ENCODE measurements at regions not wholly inside any gene's neighbourhood (a gene's known extent, or its start where the extent isn't known, plus 50 kb on each side); places are given as distances from the start of the nearest gene placed in this dataset.

DNA sequence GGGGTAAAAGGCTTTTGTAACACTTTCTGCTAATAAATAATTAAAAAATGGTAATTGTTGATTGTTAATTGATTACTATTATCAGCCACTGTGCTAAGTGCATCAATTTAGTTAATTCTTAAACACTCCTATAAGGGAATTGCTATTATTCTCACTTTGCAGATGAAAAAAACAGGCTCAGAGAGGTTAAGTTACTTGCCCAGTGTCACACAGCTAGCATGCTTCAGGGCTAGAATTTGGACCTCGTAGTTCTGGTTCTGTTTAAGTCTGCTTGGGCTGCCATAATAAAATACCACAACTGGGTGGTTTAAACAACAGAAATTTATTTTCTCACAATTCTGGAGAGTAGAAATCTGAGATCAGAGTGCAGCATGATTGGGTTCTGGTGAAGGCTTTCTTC is 164.8 kb upstream of the TBX18 start:
- no peak overlapping the region for H3K4me3 Mint-ChIP-seq (ENCODE audit: unreplicated experiment)
- no peaks in the 10 kb centered on the region for H3K4me1 Mint-ChIP-seq (ENCODE audit: low read depth, unreplicated experiment)
- Histone ChIP-seq H3K4me1 (no peaks in the 10 kb centered on the region), H3K27me3 (replicated peaks; ENCODE audit: control insufficient read depth, insufficient read depth, low read length) (no peaks in the 10 kb centered on the region), H3K9me3 (no peaks in the 10 kb centered on the region), H3K4me3 (ENCODE audit: low read depth, low read length) (no peak overlapping the region), H3K36me3 (ENCODE audit: control insufficient read depth, insufficient read depth, low read length) (no peaks in the 10 kb centered on the region)
- ChIA-PET POLR2A (no interaction called here), CTCF (no interaction called here)
- intact Hi-C loops (cut with micrococcal nuclease; ENCODE audit: unreplicated experiment), result no loop called here
- H3K27ac Mint-ChIP-seq (ENCODE audit: unreplicated experiment), result no peak overlapping the region
- no peak for DNase-seq
- H3K9me3 Mint-ChIP-seq (ENCODE audit: unreplicated experiment), result no peaks in the 10 kb centered on the region
- no TSS peak for BruUV-seq (replicated peaks)
- H3K27me3 Mint-ChIP-seq (ENCODE audit: insufficient read depth, unreplicated experiment), result peaks cover 4% of the 10 kb centered on the region
- no peaks in the 10 kb centered on the region for H3K36me3 Mint-ChIP-seq (ENCODE audit: insufficient read depth, unreplicated experiment)
- TF ChIP-seq, protein P1, sequence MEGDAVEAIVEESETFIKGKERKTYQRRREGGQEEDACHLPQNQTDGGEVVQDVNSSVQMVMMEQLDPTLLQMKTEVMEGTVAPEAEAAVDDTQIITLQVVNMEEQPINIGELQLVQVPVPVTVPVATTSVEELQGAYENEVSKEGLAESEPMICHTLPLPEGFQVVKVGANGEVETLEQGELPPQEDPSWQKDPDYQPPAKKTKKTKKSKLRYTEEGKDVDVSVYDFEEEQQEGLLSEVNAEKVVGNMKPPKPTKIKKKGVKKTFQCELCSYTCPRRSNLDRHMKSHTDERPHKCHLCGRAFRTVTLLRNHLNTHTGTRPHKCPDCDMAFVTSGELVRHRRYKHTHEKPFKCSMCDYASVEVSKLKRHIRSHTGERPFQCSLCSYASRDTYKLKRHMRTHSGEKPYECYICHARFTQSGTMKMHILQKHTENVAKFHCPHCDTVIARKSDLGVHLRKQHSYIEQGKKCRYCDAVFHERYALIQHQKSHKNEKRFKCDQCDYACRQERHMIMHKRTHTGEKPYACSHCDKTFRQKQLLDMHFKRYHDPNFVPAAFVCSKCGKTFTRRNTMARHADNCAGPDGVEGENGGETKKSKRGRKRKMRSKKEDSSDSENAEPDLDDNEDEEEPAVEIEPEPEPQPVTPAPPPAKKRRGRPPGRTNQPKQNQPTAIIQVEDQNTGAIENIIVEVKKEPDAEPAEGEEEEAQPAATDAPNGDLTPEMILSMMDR (IDR thresholded peaks at IDR 0.05; ENCODE audit: insufficient read depth in 1 of 2, low read depth in 1 of 2, low read length in 1 of 2, severe bottlenecking in 1 of 2, unreplicated experiment in 1 of 2), result no peak

DNA sequence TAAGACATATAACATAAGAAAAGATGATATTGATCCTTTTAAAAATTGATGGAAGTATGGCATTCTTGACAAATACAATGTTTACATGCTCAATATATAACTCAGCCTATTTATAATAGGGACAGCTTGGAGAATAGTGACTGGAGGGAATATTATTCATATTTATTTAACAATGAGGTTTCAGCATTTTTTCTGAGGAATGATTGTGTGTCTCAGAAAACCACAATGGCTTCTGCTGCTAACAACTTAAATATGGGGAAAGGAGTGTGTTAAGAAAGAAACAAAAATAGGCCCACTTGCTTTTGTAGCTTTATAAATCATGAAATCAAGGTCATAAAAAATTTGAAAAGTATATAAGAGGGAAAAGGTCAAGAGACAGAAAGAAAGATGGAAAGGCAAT is 163.2 kb upstream of the TBX18 start:
- no peak for DNase-seq
- no peak overlapping the region for H3K4me3 ChIP-seq (ENCODE audit: low read depth, low read length)
- TF ChIP-seq, protein P1 (IDR thresholded peaks at IDR 0.05; ENCODE audit: insufficient read depth in 1 of 2, low read depth in 1 of 2, low read length in 1 of 2, severe bottlenecking in 1 of 2, unreplicated experiment in 1 of 2), result no peak
- Mint-ChIP-seq H3K4me1 (ENCODE audit: low read depth, unreplicated experiment) (no peaks in the 10 kb centered on the region), H3K36me3 (ENCODE audit: insufficient read depth, unreplicated experiment) (no peaks in the 10 kb centered on the region), H3K4me3 (ENCODE audit: unreplicated experiment) (no peak overlapping the region), H3K27ac (ENCODE audit: unreplicated experiment) (no peak overlapping the region), H3K9me3 (ENCODE audit: unreplicated experiment) (no peaks in the 10 kb centered on the region), H3K27me3 (ENCODE audit: insufficient read depth, unreplicated experiment) (peaks cover 4% of the 10 kb centered on the region)
- H3K4me1 ChIP-seq, result no peaks in the 10 kb centered on the region
- BruUV-seq (replicated peaks), result no TSS peak
- ChIA-PET CTCF (no interaction called here), POLR2A (no interaction called here)
- H3K27me3 ChIP-seq (replicated peaks; ENCODE audit: control insufficient read depth, insufficient read depth, low read length), result no peaks in the 10 kb centered on the region
- intact Hi-C loops (cut with micrococcal nuclease; ENCODE audit: unreplicated experiment), result no loop called here
- H3K9me3 ChIP-seq, result no peaks in the 10 kb centered on the region
- no peaks in the 10 kb centered on the region for H3K36me3 ChIP-seq (ENCODE audit: control insufficient read depth, insufficient read depth, low read length)

GRCh38 chr6:84926189-84927155 is 162.1 kb upstream of the TBX18 start:
- TF ChIP-seq, protein P1 (IDR thresholded peaks at IDR 0.05; ENCODE audit: insufficient read depth in 1 of 2, low read depth in 1 of 2, low read length in 1 of 2, severe bottlenecking in 1 of 2, unreplicated experiment in 1 of 2), result no peak
- DNase-seq, result no peak
- H3K4me1 ChIP-seq, result no peaks in the 10 kb centered on the region
- intact Hi-C loops (cut with micrococcal nuclease; ENCODE audit: unreplicated experiment), result no loop called here
- no peaks in the 10 kb centered on the region for H3K36me3 ChIP-seq (ENCODE audit: control insufficient read depth, insufficient read depth, low read length)
- CTCF ChIA-PET, result no interaction called here
- no peaks in the 10 kb centered on the region for H3K9me3 Mint-ChIP-seq (ENCODE audit: unreplicated experiment)
- H3K4me3 Mint-ChIP-seq (ENCODE audit: unreplicated experiment), result no peak overlapping the region
- peaks cover 6% of the 10 kb centered on the region for H3K27me3 Mint-ChIP-seq (ENCODE audit: insufficient read depth, unreplicated experiment)
- no peaks in the 10 kb centered on the region for H3K27me3 ChIP-seq (replicated peaks; ENCODE audit: control insufficient read depth, insufficient read depth, low read length)
- H3K4me3 ChIP-seq (ENCODE audit: low read depth, low read length), result no peak overlapping the region
- H3K4me1 Mint-ChIP-seq (ENCODE audit: low read depth, unreplicated experiment), result no peaks in the 10 kb centered on the region
- H3K36me3 Mint-ChIP-seq (ENCODE audit: insufficient read depth, unreplicated experiment), result no peaks in the 10 kb centered on the region
- H3K27ac Mint-ChIP-seq (ENCODE audit: unreplicated experiment), result no peak overlapping the region
- POLR2A ChIA-PET, result no interaction called here
- no peaks in the 10 kb centered on the region for H3K9me3 ChIP-seq
- no TSS peak for BruUV-seq (replicated peaks)
